Upper lobe of right lung (tissue), 1 donor: ENCODE measurements at regions not wholly inside any gene's neighbourhood (a gene's known extent, or its start where the extent isn't known, plus 50 kb on each side); places are given as distances from the start of the nearest gene placed in this dataset.
A peak's percentile ranks its signal among the peaks of the same experiment; 100 is the strongest.

ENCODE experiments used
- ATAC-seq: fragments of 200-7000 bp; cut with Tn5 transposase; one replicate; pipeline ENCODE4 v1.9.1; 2020; ENCODE audit warnings: mild to moderate bottlenecking, moderate library complexity
- DNase-seq: peaks from one replicate; pipeline ENCODE4 v3.0.0-alpha.2; 2020
- H3K27ac ChIP-seq: fragments of 200-600 bp; one replicate; pipeline ENCODE4 v1.8.0; 2022
- H3K27me3 ChIP-seq: fragments of 200-600 bp; one replicate; pipeline ENCODE4 v1.8.0; 2022; ENCODE audit warnings: mild to moderate bottlenecking
- H3K36me3 ChIP-seq: fragments of 200-600 bp; one replicate; pipeline ENCODE4 v1.8.0; 2022
- H3K4me1 ChIP-seq: fragments of 200-600 bp; one replicate; pipeline ENCODE4 v1.8.0; 2022
- H3K4me3 ChIP-seq: fragments of 200-600 bp; one replicate; pipeline ENCODE4 v1.8.0; 2022; ENCODE audit warnings: mild to moderate bottlenecking
- H3K9me3 ChIP-seq: fragments of 200-600 bp; one replicate; pipeline ENCODE4 v1.8.0; 2022
- intact Hi-C: fragments of 100-400 bp; cut with DNase I; formaldehyde crosslinking; loops from one replicate; pipeline ENCODE4 v1.11.0; 2022
- TF ChIP-seq, protein P1 (sequence below): fragments of 200-600 bp; IDR thresholded peaks from one replicate; pipeline ENCODE4 v1.8.0; 2022; ENCODE audit warnings: antibody characterized with exemption
- donor health status: DM: no; HTN: yes; CAD: no; lungs with severe emphysema.

- H3K4me1 ChIP-seq, result no peaks in the 10 kb centered on the region
- H3K4me3 ChIP-seq, result no peak overlapping the region
- no peaks in the 10 kb centered on the region for H3K27me3 ChIP-seq
- intact Hi-C loops, result no loop called here
- no peaks in the 10 kb centered on the region for H3K36me3 ChIP-seq
- H3K9me3 ChIP-seq, result no peaks in the 10 kb centered on the region
- TF ChIP-seq, protein P1, sequence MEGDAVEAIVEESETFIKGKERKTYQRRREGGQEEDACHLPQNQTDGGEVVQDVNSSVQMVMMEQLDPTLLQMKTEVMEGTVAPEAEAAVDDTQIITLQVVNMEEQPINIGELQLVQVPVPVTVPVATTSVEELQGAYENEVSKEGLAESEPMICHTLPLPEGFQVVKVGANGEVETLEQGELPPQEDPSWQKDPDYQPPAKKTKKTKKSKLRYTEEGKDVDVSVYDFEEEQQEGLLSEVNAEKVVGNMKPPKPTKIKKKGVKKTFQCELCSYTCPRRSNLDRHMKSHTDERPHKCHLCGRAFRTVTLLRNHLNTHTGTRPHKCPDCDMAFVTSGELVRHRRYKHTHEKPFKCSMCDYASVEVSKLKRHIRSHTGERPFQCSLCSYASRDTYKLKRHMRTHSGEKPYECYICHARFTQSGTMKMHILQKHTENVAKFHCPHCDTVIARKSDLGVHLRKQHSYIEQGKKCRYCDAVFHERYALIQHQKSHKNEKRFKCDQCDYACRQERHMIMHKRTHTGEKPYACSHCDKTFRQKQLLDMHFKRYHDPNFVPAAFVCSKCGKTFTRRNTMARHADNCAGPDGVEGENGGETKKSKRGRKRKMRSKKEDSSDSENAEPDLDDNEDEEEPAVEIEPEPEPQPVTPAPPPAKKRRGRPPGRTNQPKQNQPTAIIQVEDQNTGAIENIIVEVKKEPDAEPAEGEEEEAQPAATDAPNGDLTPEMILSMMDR, result no peak
- no peak for ATAC-seq
- no peak overlapping the region for H3K27ac ChIP-seq
- no peak for DNase-seq
These were observed 249.1 kb downstream of the C1orf94 start for GRCh38 chr1:34425785-34426184.

GRCh38 chr1:34426325-34426896 is 249.7 kb downstream of the C1orf94 start:
- no peak for DNase-seq
- Histone ChIP-seq H3K27ac (no peak overlapping the region), H3K4me3 (no peak overlapping the region), H3K4me1 (no peaks in the 10 kb centered on the region), H3K9me3 (no peaks in the 10 kb centered on the region), H3K27me3 (no peaks in the 10 kb centered on the region), H3K36me3 (no peaks in the 10 kb centered on the region)
- TF ChIP-seq, protein P1, result no peak
- intact Hi-C loops, result no loop called here
- ATAC-seq, result peak; percentile 14

- intact Hi-C loops, result no loop called here
- H3K4me1 ChIP-seq, result no peaks in the 10 kb centered on the region
- H3K36me3 ChIP-seq, result no peaks in the 10 kb centered on the region
- TF ChIP-seq, protein P1, result no peak
- no peak overlapping the region for H3K27ac ChIP-seq
- H3K9me3 ChIP-seq, result no peaks in the 10 kb centered on the region
- H3K27me3 ChIP-seq, result no peaks in the 10 kb centered on the region
- DNase-seq (no peak), ATAC-seq (no peak)
- no peak overlapping the region for H3K4me3 ChIP-seq
These were observed 250.5 kb downstream of the C1orf94 start for GRCh38 chr1:34427170-34427569.

GRCh38 chr1:34433099-34433498 is 256.4 kb downstream of the C1orf94 start:
- intact Hi-C loops, result no loop called here
- no peak for DNase-seq
- Histone ChIP-seq H3K4me3 (no peak overlapping the region), H3K9me3 (no peaks in the 10 kb centered on the region), H3K36me3 (no peaks in the 10 kb centered on the region), H3K4me1 (no peaks in the 10 kb centered on the region), H3K27me3 (no peaks in the 10 kb centered on the region), H3K27ac (no peak overlapping the region)
- no peak for ATAC-seq
- TF ChIP-seq, protein P1, result no peak

- Histone ChIP-seq H3K4me1 (no peaks in the 10 kb centered on the region), H3K9me3 (no peaks in the 10 kb centered on the region), H3K36me3 (no peaks in the 10 kb centered on the region), H3K27me3 (no peaks in the 10 kb centered on the region), H3K27ac (no peak overlapping the region), H3K4me3 (no peak overlapping the region)
- ATAC-seq (no peak), DNase-seq (no peak)
- intact Hi-C loops, result no loop called here
- TF ChIP-seq, protein P1, result no peak
These were observed 260.1 kb downstream of the C1orf94 start for GRCh38 chr1:34436836-34437235.
